ENCODE measurements at regions not wholly inside any gene's neighbourhood (a gene's known extent, or its start where the extent isn't known, plus 50 kb on each side); places are given as distances from the start of the nearest gene placed in this dataset.

- TF ChIP-seq, protein P1, sequence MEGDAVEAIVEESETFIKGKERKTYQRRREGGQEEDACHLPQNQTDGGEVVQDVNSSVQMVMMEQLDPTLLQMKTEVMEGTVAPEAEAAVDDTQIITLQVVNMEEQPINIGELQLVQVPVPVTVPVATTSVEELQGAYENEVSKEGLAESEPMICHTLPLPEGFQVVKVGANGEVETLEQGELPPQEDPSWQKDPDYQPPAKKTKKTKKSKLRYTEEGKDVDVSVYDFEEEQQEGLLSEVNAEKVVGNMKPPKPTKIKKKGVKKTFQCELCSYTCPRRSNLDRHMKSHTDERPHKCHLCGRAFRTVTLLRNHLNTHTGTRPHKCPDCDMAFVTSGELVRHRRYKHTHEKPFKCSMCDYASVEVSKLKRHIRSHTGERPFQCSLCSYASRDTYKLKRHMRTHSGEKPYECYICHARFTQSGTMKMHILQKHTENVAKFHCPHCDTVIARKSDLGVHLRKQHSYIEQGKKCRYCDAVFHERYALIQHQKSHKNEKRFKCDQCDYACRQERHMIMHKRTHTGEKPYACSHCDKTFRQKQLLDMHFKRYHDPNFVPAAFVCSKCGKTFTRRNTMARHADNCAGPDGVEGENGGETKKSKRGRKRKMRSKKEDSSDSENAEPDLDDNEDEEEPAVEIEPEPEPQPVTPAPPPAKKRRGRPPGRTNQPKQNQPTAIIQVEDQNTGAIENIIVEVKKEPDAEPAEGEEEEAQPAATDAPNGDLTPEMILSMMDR (IDR thresholded peaks at IDR 0.05; ENCODE audit: low read depth, low read length, missing control alignments) = no peak
- no peak overlapping the region for H3K4me3 ChIP-seq (replicated peaks; ENCODE audit: low read depth, low read length)
- no peak for DNase-seq (ENCODE audit: extremely low read depth, low read depth)
Measured at GRCh38 chr10:42998481-42999384, 78.1 kb upstream of the RET start.

GRCh38 chr10:42999385-43000020 lies 77.4 kb upstream of the RET start:
- TF ChIP-seq, protein P1 (IDR thresholded peaks at IDR 0.05; ENCODE audit: low read depth, low read length, missing control alignments) = no peak
- no peak overlapping the region for H3K4me3 ChIP-seq (replicated peaks; ENCODE audit: low read depth, low read length)
- no peak for DNase-seq (ENCODE audit: extremely low read depth, low read depth)

GRCh38 chr10:43000021-43000411 lies 76.9 kb upstream of the RET start:
- TF ChIP-seq, protein P1 (IDR thresholded peaks at IDR 0.05; ENCODE audit: low read depth, low read length, missing control alignments) = no peak
- no peak for DNase-seq (ENCODE audit: extremely low read depth, low read depth)
- no peak overlapping the region for H3K4me3 ChIP-seq (replicated peaks; ENCODE audit: low read depth, low read length)

GRCh38 chr10:43000651-43001426 lies 76.0 kb upstream of the RET start:
- DNase-seq (ENCODE audit: extremely low read depth, low read depth) = no peak
- TF ChIP-seq, protein P1 (IDR thresholded peaks at IDR 0.05; ENCODE audit: low read depth, low read length, missing control alignments) = no peak
- H3K4me3 ChIP-seq (replicated peaks; ENCODE audit: low read depth, low read length) = no peak overlapping the region

- no peak overlapping the region for H3K4me3 ChIP-seq (replicated peaks; ENCODE audit: low read depth, low read length)
- DNase-seq (ENCODE audit: extremely low read depth, low read depth) = no peak
- TF ChIP-seq, protein P1 (IDR thresholded peaks at IDR 0.05; ENCODE audit: low read depth, low read length, missing control alignments) = no peak
Measured at GRCh38 chr10:43001427-43001795, 75.5 kb upstream of the RET start.

GRCh38 chr10:43002596-43002995 lies 74.3 kb upstream of the RET start:
- TF ChIP-seq, protein P1 (IDR thresholded peaks at IDR 0.05; ENCODE audit: low read depth, low read length, missing control alignments) = no peak
- H3K4me3 ChIP-seq (replicated peaks; ENCODE audit: low read depth, low read length) = no peak overlapping the region
- DNase-seq (ENCODE audit: extremely low read depth, low read depth) = no peak

Measured in HFF-Myc (cell line).